Natural killer cell (primary cell): ENCODE measurements at regions not wholly inside any gene's neighbourhood (a gene's known extent, or its start where the extent isn't known, plus 50 kb on each side); places are given as distances from the start of the nearest gene placed in this dataset.

Experiments used
- ATAC-seq, 3 donors: fragments of 150-1000 bp in 2 of 3; fragments of 200-7000 bp in 1 of 3; cut with Tn5 transposase; 1 replicate in 1 of 3; 2 replicates in 2 of 3; pipeline ENCODE4 v1.10.0; 2021; ENCODE audit warnings: mild to moderate bottlenecking in 2 of 3, moderate library complexity in 2 of 3
- DNase-seq, 2 donors: peaks; one replicate each; pipeline versions ENCODE4 v3.0.0 to v3.0.0-alpha.2; 2013 to 2021; ENCODE audit warnings: mixed read lengths in 1 of 2
- H3K27ac ChIP-seq: one replicate; pipeline ENCODE4 v1.5.1; 2013; ENCODE audit warnings: mild to moderate bottlenecking, low read length
- H3K27me3 ChIP-seq: one replicate; pipeline ENCODE4 v1.6.1; 2013; ENCODE audit warnings: low read length; ENCODE audit not compliant: control insufficient read depth, insufficient read depth
- H3K36me3 ChIP-seq: one replicate; pipeline ENCODE4 v1.6.1; 2013; ENCODE audit warnings: low read length; ENCODE audit not compliant: control insufficient read depth, insufficient read depth
- H3K4me1 ChIP-seq: one replicate; pipeline ENCODE4 v1.6.1; 2013; ENCODE audit warnings: low read length; ENCODE audit not compliant: control insufficient read depth, insufficient read depth
- H3K4me3 ChIP-seq: one replicate; pipeline ENCODE4 v1.5.1; 2013; ENCODE audit warnings: low read length
- H3K9me3 ChIP-seq: one replicate; pipeline ENCODE4 v1.6.1; 2013; ENCODE audit warnings: low read length; ENCODE audit not compliant: control insufficient read depth, insufficient read depth
- H3K27ac Mint-ChIP-seq, 2 donors: one replicate each; pipeline ENCODE4 v1.8.0; 2022; ENCODE audit warnings: mild to moderate bottlenecking in 2 of 2, mixed read lengths in 2 of 2, moderate library complexity in 1 of 2
- H3K27me3 Mint-ChIP-seq, 2 donors: one replicate each; pipeline ENCODE4 v1.8.0; 2022; ENCODE audit warnings: low read depth in 2 of 2, mixed read lengths in 2 of 2
- H3K36me3 Mint-ChIP-seq: one replicate; pipeline ENCODE4 v1.8.0; 2022; ENCODE audit warnings: mixed read lengths
- H3K4me1 Mint-ChIP-seq, 2 donors: one replicate each; pipeline ENCODE4 v1.8.0; 2022; ENCODE audit warnings: mixed read lengths in 2 of 2
- H3K4me3 Mint-ChIP-seq: one replicate; pipeline ENCODE4 v1.8.0; 2022; ENCODE audit warnings: mild to moderate bottlenecking, moderate library complexity, mixed read lengths
- H3K9me3 Mint-ChIP-seq, 2 donors: one replicate each; pipeline ENCODE4 v1.8.0; 2022; ENCODE audit warnings: mixed read lengths in 2 of 2
- CTCF ChIP-seq: fragments of 200-600 bp; IDR thresholded peaks from one replicate; pipeline ENCODE4 v1.8.0; 2022; ENCODE audit warnings: antibody characterized with exemption
- WGBS: methylation state at CpG from one replicate; pipeline ENCODE4 v1.1.7; 2013; ENCODE audit warnings: missing lambda C conversion rate; ENCODE audit not compliant: insufficient coverage; 5-methylcytosine and 5-hydroxymethylcytosine counted together
- intact Hi-C: fragments of 100-400 bp; cut with micrococcal nuclease; formaldehyde crosslinking; loops from one replicate; pipeline ENCODE4 v1.14.2; 2022

GRCh38 chr3:115248274-115248673 lies 101.2 kb upstream of the ZBTB20 start:
- no peaks in the 10 kb centered on the region for H3K9me3 Mint-ChIP-seq
- TF ChIP-seq CTCF = no peak
- ATAC-seq (no peak), DNase-seq (no peak)
- H3K27ac Mint-ChIP-seq = no peak overlapping the region
- H3K4me3 Mint-ChIP-seq = no peak overlapping the region
- H3K9me3 ChIP-seq = no peaks in the 10 kb centered on the region
- peaks cover 3% of the 10 kb centered on the region for H3K36me3 Mint-ChIP-seq
- 71% methylated on average over 1 of the region's 2 CpGs for WGBS
- H3K4me3 ChIP-seq = no peak overlapping the region
- H3K4me1 Mint-ChIP-seq = no peaks in the 10 kb centered on the region
- peaks cover 3 to 4% of the 10 kb centered on the region in 2 donors for H3K27me3 Mint-ChIP-seq
- no peaks in the 10 kb centered on the region for H3K27me3 ChIP-seq
- no peaks in the 10 kb centered on the region for H3K4me1 ChIP-seq
- no peaks in the 10 kb centered on the region for H3K36me3 ChIP-seq
- intact Hi-C loops = no loop called here
- H3K27ac ChIP-seq = no peak overlapping the region

GRCh38 chr3:115251509-115251908 lies 104.4 kb upstream of the ZBTB20 start:
- H3K36me3 Mint-ChIP-seq = no peaks in the 10 kb centered on the region
- no peaks in the 10 kb centered on the region for H3K9me3 ChIP-seq
- ATAC-seq = no peak
- H3K4me3 ChIP-seq = no peak overlapping the region
- H3K36me3 ChIP-seq = no peaks in the 10 kb centered on the region
- no peaks in the 10 kb centered on the region for H3K4me1 Mint-ChIP-seq
- H3K27me3 ChIP-seq = no peaks in the 10 kb centered on the region
- H3K27ac ChIP-seq = no peak overlapping the region
- H3K27me3 Mint-ChIP-seq = peaks cover 0 to 4% of the 10 kb centered on the region in 2 donors
- no peak overlapping the region for H3K4me3 Mint-ChIP-seq
- H3K9me3 Mint-ChIP-seq = peaks cover 0 to 3% of the 10 kb centered on the region in 2 donors
- no peaks in the 10 kb centered on the region for H3K4me1 ChIP-seq
- H3K27ac Mint-ChIP-seq = no peak overlapping the region
- TF ChIP-seq CTCF = no peak
- DNase-seq = no peak
- intact Hi-C loops = no loop called here

- DNase-seq = no peak
- Mint-ChIP-seq H3K9me3 (peaks cover 3 to 6% of the 10 kb centered on the region in 2 donors), H3K27me3 (peaks cover 0 to 7% of the 10 kb centered on the region in 2 donors), H3K4me3 (no peak overlapping the region), H3K27ac (no peak overlapping the region), H3K4me1 (no peaks in the 10 kb centered on the region), H3K36me3 (no peaks in the 10 kb centered on the region)
- Histone ChIP-seq H3K27ac (no peak overlapping the region), H3K36me3 (no peaks in the 10 kb centered on the region), H3K27me3 (no peaks in the 10 kb centered on the region), H3K4me3 (no peak overlapping the region), H3K4me1 (no peaks in the 10 kb centered on the region), H3K9me3 (no peaks in the 10 kb centered on the region)
- no peak for TF ChIP-seq CTCF
- intact Hi-C loops = no loop called here
- ATAC-seq = no peak
These were observed 105.6 kb upstream of the ZBTB20 start for GRCh38 chr3:115252679-115253078.

- H3K4me1 Mint-ChIP-seq = no peaks in the 10 kb centered on the region
- 93% methylated on average over 23 of the region's 23 CpGs for WGBS
- no peak for DNase-seq
These were observed 107.6 kb upstream of the ZBTB20 start for GRCh38 chr3:115254492-115255196.

More at GRCh38 chr3:115254492-115255196, 107.6 kb upstream of the ZBTB20 start:
- ATAC-seq = no peak
- Histone ChIP-seq H3K4me1 (no peaks in the 10 kb centered on the region), H3K27me3 (no peaks in the 10 kb centered on the region), H3K36me3 (no peaks in the 10 kb centered on the region), H3K9me3 (no peaks in the 10 kb centered on the region), H3K4me3 (no peak overlapping the region), H3K27ac (no peak overlapping the region)
- Mint-ChIP-seq H3K27me3 (peaks cover 0 to 7% of the 10 kb centered on the region in 2 donors), H3K9me3 (peaks cover 3 to 7% of the 10 kb centered on the region in 2 donors), H3K4me3 (no peak overlapping the region), H3K27ac (no peak overlapping the region), H3K36me3 (no peaks in the 10 kb centered on the region)
- no peak for TF ChIP-seq CTCF
- intact Hi-C loops = no loop called here
